ENCODE measurements at regions not wholly inside any gene's neighbourhood (a gene's known extent, or its start where the extent isn't known, plus 50 kb on each side); places are given as distances from the start of the nearest gene placed in this dataset.

GRCh38 chr6:165119231-165120020 lies 190.0 kb downstream of the C6orf118 start:
- TF ChIP-seq POLR2A (IDR thresholded peaks at IDR 0.05) = no peak
- TF ChIP-seq CTCF (IDR thresholded peaks at IDR 0.05) = no peak
- no peak for TF ChIP-seq EP300 (IDR thresholded peaks at IDR 0.05)

Measured in tibial nerve (tissue), 4 donors.